ENCODE measurements at regions not wholly inside any gene's neighbourhood (a gene's known extent, or its start where the extent isn't known, plus 50 kb on each side); places are given as distances from the start of the nearest gene placed in this dataset.

GRCh38 chr20:48075591-48076174, 290.4 kb upstream of the SULF2 start:
- H3K79me2 ChIP-seq (ENCODE audit: control insufficient read depth, insufficient read depth, low read length) = no peaks in the 10 kb centered on the region
- TF ChIP-seq ETV6 (conservative IDR thresholded peaks at IDR 0.05 in 1 of 2, IDR thresholded peaks at IDR 0.05 in 1 of 2; ENCODE audit: borderline replicate concordance in 1 of 2, low read depth in 1 of 2) = 0 out of 4 replicates have a peak, but pooled peaks of 1 of the 2 experiments have one; percentile 70
- TF ChIP-seq, protein P1, sequence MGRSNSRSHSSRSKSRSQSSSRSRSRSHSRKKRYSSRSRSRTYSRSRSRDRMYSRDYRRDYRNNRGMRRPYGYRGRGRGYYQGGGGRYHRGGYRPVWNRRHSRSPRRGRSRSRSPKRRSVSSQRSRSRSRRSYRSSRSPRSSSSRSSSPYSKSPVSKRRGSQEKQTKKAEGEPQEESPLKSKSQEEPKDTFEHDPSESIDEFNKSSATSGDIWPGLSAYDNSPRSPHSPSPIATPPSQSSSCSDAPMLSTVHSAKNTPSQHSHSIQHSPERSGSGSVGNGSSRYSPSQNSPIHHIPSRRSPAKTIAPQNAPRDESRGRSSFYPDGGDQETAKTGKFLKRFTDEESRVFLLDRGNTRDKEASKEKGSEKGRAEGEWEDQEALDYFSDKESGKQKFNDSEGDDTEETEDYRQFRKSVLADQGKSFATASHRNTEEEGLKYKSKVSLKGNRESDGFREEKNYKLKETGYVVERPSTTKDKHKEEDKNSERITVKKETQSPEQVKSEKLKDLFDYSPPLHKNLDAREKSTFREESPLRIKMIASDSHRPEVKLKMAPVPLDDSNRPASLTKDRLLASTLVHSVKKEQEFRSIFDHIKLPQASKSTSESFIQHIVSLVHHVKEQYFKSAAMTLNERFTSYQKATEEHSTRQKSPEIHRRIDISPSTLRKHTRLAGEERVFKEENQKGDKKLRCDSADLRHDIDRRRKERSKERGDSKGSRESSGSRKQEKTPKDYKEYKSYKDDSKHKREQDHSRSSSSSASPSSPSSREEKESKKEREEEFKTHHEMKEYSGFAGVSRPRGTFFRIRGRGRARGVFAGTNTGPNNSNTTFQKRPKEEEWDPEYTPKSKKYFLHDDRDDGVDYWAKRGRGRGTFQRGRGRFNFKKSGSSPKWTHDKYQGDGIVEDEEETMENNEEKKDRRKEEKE (IDR thresholded peaks at IDR 0.05) = no peak
- H3K4me3 ChIP-seq = no peak overlapping the region
- ChIA-PET CTCF (no interaction called here), RAD21 (ENCODE audit: unreplicated experiment) (no interaction called here), SMC1A (ENCODE audit: uncharacterized antibody, unreplicated experiment) (no interaction called here), POLR2A (no interaction called here)
- no peaks in the 10 kb centered on the region for H3K27me3 ChIP-seq (replicated peaks in 1 of 2; ENCODE audit: control insufficient read depth in 2 of 2, insufficient read depth in 2 of 2, low read length in 1 of 2)
- 33% methylated on average over 7 of the region's 7 CpGs for WGBS (ENCODE audit: insufficient coverage, insufficient replicate concordance, low lambda C conversion rate, missing lambda C conversion rate)
- ATAC-seq (no peak), FAIRE-seq (no peak), DNase-seq (ENCODE audit: low read depth, low spot score) (no peak)
- H3K9me3 ChIP-seq (replicated peaks; ENCODE audit: control insufficient read depth, insufficient read depth, low read length) = no peaks in the 10 kb centered on the region
- intact Hi-C loops (cut with micrococcal nuclease; ENCODE audit: unreplicated experiment) (no loop called here), in situ Hi-C loops (cut with MboI) (no loop called here)
- H3K36me3 ChIP-seq (ENCODE audit: control insufficient read depth in 2 of 2, insufficient read depth in 2 of 2, low read length in 1 of 2) = no peaks in the 10 kb centered on the region
- no peak overlapping the region for H2AFZ ChIP-seq (ENCODE audit: control insufficient read depth, low read depth, low read length)
- no TSS peak for BruUV-seq (replicated peaks)
- H3K27ac ChIP-seq (ENCODE audit: control insufficient read depth, insufficient read depth) = no peak overlapping the region
- no peak overlapping the region for H3K9ac ChIP-seq (ENCODE audit: control insufficient read depth, insufficient read depth, low read length)
- no peaks in the 10 kb centered on the region for H4K20me1 ChIP-seq (ENCODE audit: control insufficient read depth, insufficient read depth)
- H3K4me2 ChIP-seq (ENCODE audit: control insufficient read depth, insufficient read depth) = no peak overlapping the region
- no peaks in the 10 kb centered on the region for H3K4me1 ChIP-seq (ENCODE audit: control insufficient read depth, insufficient read depth, low read length)
